GM23338 (cell line): ENCODE measurements at regions not wholly inside any gene's neighbourhood (a gene's known extent, or its start where the extent isn't known, plus 50 kb on each side); places are given as distances from the start of the nearest gene placed in this dataset.

Experiments used
- ATAC-seq: fragments of 200-7000 bp; cut with Tn5 transposase; 3 replicates; pipeline ENCODE4 v1.9.1; 2020
- DNase-seq: peaks from one replicate; pipeline ENCODE4 v3.0.0-alpha.2; 2015; ENCODE audit warnings: low spot score
- H2AFZ ChIP-seq: fragments of 200-600 bp; sonication (generic); 2 replicates; pipeline ENCODE4 v1.8.0; 2016; ENCODE audit warnings: antibody characterized with exemption, mild to moderate bottlenecking, moderate library complexity
- H3F3A ChIP-seq: fragments of 200-600 bp; sonication (generic); replicated peaks from 2 replicates; pipeline ENCODE4 v1.8.0; 2017; ENCODE audit warnings: antibody characterized with exemption, mixed run types, low read depth
- H3K27ac ChIP-seq: fragments of 200-600 bp; sonication (generic); 2 replicates; pipeline ENCODE4 v1.6.1; 2016; ENCODE audit warnings: low read depth
- H3K27me3 ChIP-seq: fragments of 200-600 bp; sonication (generic); 2 replicates; pipeline ENCODE4 v1.8.0; 2016; ENCODE audit warnings: mild to moderate bottlenecking, mixed run types, moderate library complexity; ENCODE audit not compliant: insufficient read depth
- H3K36me3 ChIP-seq: fragments of 200-600 bp; sonication (generic); 2 replicates; pipeline ENCODE4 v1.8.0; 2016; ENCODE audit warnings: mild to moderate bottlenecking; ENCODE audit not compliant: insufficient read depth
- H3K4me1 ChIP-seq: fragments of 200-600 bp; sonication (generic); 2 replicates; pipeline ENCODE4 v1.8.0; 2016; ENCODE audit warnings: mild to moderate bottlenecking, moderate library complexity; ENCODE audit not compliant: insufficient read depth
- H3K4me2 ChIP-seq: fragments of 200-600 bp; sonication (generic); 2 replicates; pipeline ENCODE4 v1.7.1; 2017; ENCODE audit warnings: mixed run types
- H3K4me3 ChIP-seq: fragments of 200-600 bp; sonication (generic); 2 replicates; pipeline ENCODE4 v1.6.1; 2016; ENCODE audit warnings: mixed run types
- H3K79me2 ChIP-seq: fragments of 200-600 bp; sonication (generic); replicated peaks from 2 replicates; pipeline ENCODE4 v1.8.0; 2017; ENCODE audit warnings: mild to moderate bottlenecking; ENCODE audit not compliant: insufficient read depth
- H3K9me2 ChIP-seq: fragments of 200-600 bp; sonication (generic); 2 replicates; pipeline ENCODE4 v1.8.0; 2017; ENCODE audit not compliant: insufficient read depth
- H4K20me1 ChIP-seq: fragments of 200-600 bp; sonication (generic); replicated peaks from 2 replicates; pipeline ENCODE4 v1.8.0; 2017; ENCODE audit warnings: mild to moderate bottlenecking; ENCODE audit not compliant: insufficient read depth
- H3K27ac Mint-ChIP-seq: 2 replicates; pipeline ENCODE4 v1.8.0; 2020; ENCODE audit warnings: inconsistent platforms, mild to moderate bottlenecking, moderate library complexity, mixed read lengths
- H3K27me3 Mint-ChIP-seq: 3 replicates; pipeline ENCODE4 v1.8.0; 2022; ENCODE audit warnings: low read depth, mild to moderate bottlenecking, moderate library complexity, mixed read lengths, inconsistent platforms; ENCODE audit not compliant: insufficient read depth, poor library complexity
- H3K36me3 Mint-ChIP-seq: 3 replicates; pipeline ENCODE4 v1.8.0; 2021; ENCODE audit warnings: low read depth, mild to moderate bottlenecking, inconsistent platforms, moderate library complexity, mixed read lengths
- H3K4me1 Mint-ChIP-seq: 3 replicates; pipeline ENCODE4 v1.8.0; 2020; ENCODE audit warnings: mild to moderate bottlenecking, inconsistent platforms, mixed read lengths
- H3K4me3 Mint-ChIP-seq: 3 replicates; pipeline ENCODE4 v1.8.0; 2021; ENCODE audit warnings: moderate library complexity, mild to moderate bottlenecking, inconsistent platforms, mixed read lengths
- H3K9me3 Mint-ChIP-seq: 3 replicates; pipeline ENCODE4 v1.8.0; 2020; ENCODE audit warnings: moderate library complexity, mild to moderate bottlenecking, inconsistent platforms, mixed read lengths
- ZNF114 ChIP-seq: fragments of 250-450 bp; sonication (Bioruptor Pico); IDR thresholded peaks from 2 replicates; pipeline ENCODE4 v1.5.0; 2020; ENCODE audit warnings: mild to moderate bottlenecking, moderate library complexity

DNA sequence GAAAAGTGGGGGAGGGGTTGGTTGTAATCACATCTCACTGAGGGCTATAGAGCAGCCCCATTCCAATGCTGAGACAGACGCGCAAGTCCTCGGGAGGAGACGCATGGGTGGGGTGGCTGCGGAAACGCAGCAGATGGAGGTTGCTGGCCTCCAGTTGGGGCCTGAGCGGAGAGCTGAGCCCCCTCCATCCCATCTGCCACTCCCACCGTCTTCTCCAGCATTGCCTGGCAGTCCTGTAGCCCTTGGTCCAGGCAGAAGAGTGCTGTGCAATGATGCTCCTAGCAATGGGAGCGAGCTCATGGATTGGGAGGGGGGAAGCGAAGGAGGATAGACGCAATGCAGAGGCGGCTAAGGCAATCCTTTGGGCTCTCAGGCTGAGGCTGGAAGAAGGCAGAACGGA is 79.4 kb upstream of the GLRA1 start:
- DNase-seq (no peak), ATAC-seq (no peak)
- no peak overlapping the region for H3K4me3 Mint-ChIP-seq
- no peaks in the 10 kb centered on the region; the same call in 2 of the 3 replicates for H3K36me3 Mint-ChIP-seq
- H3K79me2 ChIP-seq, result no peaks in the 10 kb centered on the region
- peaks cover 14% of the 10 kb centered on the region for H3K4me1 Mint-ChIP-seq
- peaks cover 3% of the 10 kb centered on the region; the same call in 1 of the 2 replicates for H3K9me2 ChIP-seq
- H2AFZ ChIP-seq, result no peak overlapping the region
- H3F3A ChIP-seq, result no peaks in the 10 kb centered on the region
- H4K20me1 ChIP-seq, result no peaks in the 10 kb centered on the region
- H3K36me3 ChIP-seq, result no peaks in the 10 kb centered on the region
- no peak for TF ChIP-seq ZNF114 (CRISPR knock-in tag)
- no peak overlapping the region for H3K27ac Mint-ChIP-seq
- H3K4me3 ChIP-seq, result no peak overlapping the region
- no peak overlapping the region for H3K27ac ChIP-seq
- no peaks in the 10 kb centered on the region; the same call in 2 of the 3 replicates for H3K9me3 Mint-ChIP-seq
- H3K27me3 ChIP-seq, result no peaks in the 10 kb centered on the region
- H3K4me1 ChIP-seq, result no peaks in the 10 kb centered on the region
- no peaks in the 10 kb centered on the region for H3K27me3 Mint-ChIP-seq
- H3K4me2 ChIP-seq, result no peak overlapping the region
